ENCODE measurements at regions not wholly inside any gene's neighbourhood (a gene's known extent, or its start where the extent isn't known, plus 50 kb on each side); places are given as distances from the start of the nearest gene placed in this dataset.

GRCh38 chr6:145139140-145139850, 596.0 kb downstream of the EPM2A start:
- TF ChIP-seq, protein P1, sequence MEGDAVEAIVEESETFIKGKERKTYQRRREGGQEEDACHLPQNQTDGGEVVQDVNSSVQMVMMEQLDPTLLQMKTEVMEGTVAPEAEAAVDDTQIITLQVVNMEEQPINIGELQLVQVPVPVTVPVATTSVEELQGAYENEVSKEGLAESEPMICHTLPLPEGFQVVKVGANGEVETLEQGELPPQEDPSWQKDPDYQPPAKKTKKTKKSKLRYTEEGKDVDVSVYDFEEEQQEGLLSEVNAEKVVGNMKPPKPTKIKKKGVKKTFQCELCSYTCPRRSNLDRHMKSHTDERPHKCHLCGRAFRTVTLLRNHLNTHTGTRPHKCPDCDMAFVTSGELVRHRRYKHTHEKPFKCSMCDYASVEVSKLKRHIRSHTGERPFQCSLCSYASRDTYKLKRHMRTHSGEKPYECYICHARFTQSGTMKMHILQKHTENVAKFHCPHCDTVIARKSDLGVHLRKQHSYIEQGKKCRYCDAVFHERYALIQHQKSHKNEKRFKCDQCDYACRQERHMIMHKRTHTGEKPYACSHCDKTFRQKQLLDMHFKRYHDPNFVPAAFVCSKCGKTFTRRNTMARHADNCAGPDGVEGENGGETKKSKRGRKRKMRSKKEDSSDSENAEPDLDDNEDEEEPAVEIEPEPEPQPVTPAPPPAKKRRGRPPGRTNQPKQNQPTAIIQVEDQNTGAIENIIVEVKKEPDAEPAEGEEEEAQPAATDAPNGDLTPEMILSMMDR (IDR thresholded peaks at IDR 0.05), result no peak
- TF ChIP-seq POLR2A (IDR thresholded peaks at IDR 0.05), result no peak

Measured in Peyer's patch (tissue), 4 donors.